ENCODE measurements at regions not wholly inside any gene's neighbourhood (a gene's known extent, or its start where the extent isn't known, plus 50 kb on each side); places are given as distances from the start of the nearest gene placed in this dataset.
"Not testable (repeated sequence)": the region's sequence is repeated elsewhere in the genome, so short reads cannot be mapped to it uniquely, and the experiment has no call there.

- DNase-seq = no peak
Measured at GRCh38 chr3:4897765-4898453, 81.3 kb upstream of the BHLHE40 start.

GRCh38 chr3:4898454-4899313 lies 80.6 kb upstream of the BHLHE40 start:
- no peak for DNase-seq

GRCh38 chr3:4899710-4900109 lies 79.5 kb upstream of the BHLHE40 start:
- no peak for DNase-seq

GRCh38 chr3:4900298-4900697 lies 78.9 kb upstream of the BHLHE40 start:
- no peak for DNase-seq

GRCh38 chr3:4904811-4905695 lies 74.2 kb upstream of the BHLHE40 start:
- DNase-seq = no peak

- DNase-seq = peak; percentile 28
Measured at GRCh38 chr3:4906107-4906621, 73.1 kb upstream of the BHLHE40 start.

GRCh38 chr3:4907050-4907449 lies 72.2 kb upstream of the BHLHE40 start:
- DNase-seq = no peak

GRCh38 chr3:4907643-4908432 lies 71.4 kb upstream of the BHLHE40 start:
- DNase-seq = no peak

- no peak for DNase-seq
Measured at GRCh38 chr3:4908433-4909156, 70.6 kb upstream of the BHLHE40 start.

- DNase-seq = no peak
Measured at GRCh38 chr3:4914464-4914863, 64.8 kb upstream of the BHLHE40 start.

GRCh38 chr3:4921589-4921988 lies 57.6 kb upstream of the BHLHE40 start:
- not testable (repeated sequence) for DNase-seq

GRCh38 chr3:4926892-4927291 lies 52.3 kb upstream of the BHLHE40 start:
- DNase-seq = no peak

GRCh38 chr3:4928277-4928789 lies 50.9 kb upstream of the BHLHE40 start:
- DNase-seq = no peak
